ENCODE measurements at regions not wholly inside any gene's neighbourhood (a gene's known extent, or its start where the extent isn't known, plus 50 kb on each side); places are given as distances from the start of the nearest gene placed in this dataset.

GRCh38 chr10:9733766-9734165 is 1283.9 kb upstream of the CELF2 start:
- DNase-seq (ENCODE audit: low read depth, low spot score): no peak
- no peaks in the 10 kb centered on the region for H3K27me3 ChIP-seq (ENCODE audit: control insufficient read depth in 2 of 2, insufficient read depth in 2 of 2, low read length in 2 of 2)
- H3K9me1 ChIP-seq (replicated peaks; ENCODE audit: control insufficient read depth, extremely low read depth, insufficient read depth, low read length): no peaks in the 10 kb centered on the region
- ChIA-PET CTCF (no interaction called here), POLR2A (no interaction called here)
- no peak for TF ChIP-seq CTCF (IDR thresholded peaks at IDR 0.05; ENCODE audit: extremely low read depth in 1 of 2, insufficient read depth in 1 of 2, low read depth in 1 of 2, low read length in 2 of 2)
- TF ChIP-seq GATA2 (IDR thresholded peaks at IDR 0.05; ENCODE audit: insufficient read depth, insufficient read length, low read depth, low read length): no peak
- no peak for TF ChIP-seq MYC (IDR thresholded peaks at IDR 0.05; ENCODE audit: low read depth, low read length)
- no peak for TF ChIP-seq EZH2 (IDR thresholded peaks at IDR 0.05; ENCODE audit: borderline replicate concordance, low read depth, low read length, severe bottlenecking)
- TF ChIP-seq MAX (IDR thresholded peaks at IDR 0.05; ENCODE audit: insufficient read depth, insufficient read length): no peak
- no peak for TF ChIP-seq POLR2AphosphoS5 (IDR thresholded peaks at IDR 0.05; ENCODE audit: insufficient read depth, low read depth, low read length)
- TF ChIP-seq FOS (IDR thresholded peaks at IDR 0.05; ENCODE audit: borderline replicate concordance, insufficient read depth, low read length): no peak
- no peak for TF ChIP-seq POLR2A (IDR thresholded peaks at IDR 0.05; ENCODE audit: low read depth, low read length)
- no peak for TF ChIP-seq JUN (IDR thresholded peaks at IDR 0.05; ENCODE audit: borderline replicate concordance, insufficient read depth, insufficient read length, low read depth)
- no peaks in the 10 kb centered on the region for H3K9me3 ChIP-seq (replicated peaks; ENCODE audit: control insufficient read depth, insufficient read depth, low read length)
- no peak overlapping the region for H2AFZ ChIP-seq (ENCODE audit: low read depth, low read length)
- no TSS peak for BruUV-seq (replicated peaks)
- dilution Hi-C loops (cut with MboI; ENCODE audit: extremely low pct_ligation_motif_present, low sequenced_read_pairs) (no loop called here), intact Hi-C loops (cut with micrococcal nuclease) (no loop called here)
- no peaks in the 10 kb centered on the region for H3K4me1 ChIP-seq (ENCODE audit: control insufficient read depth, extremely low read depth, insufficient read depth, low read length)
- H3K27ac ChIP-seq (ENCODE audit: insufficient read depth, low read depth, low read length): no peak overlapping the region
- no peaks in the 10 kb centered on the region for H3K79me2 ChIP-seq (ENCODE audit: control insufficient read depth, insufficient read depth, low read length)
- no peak overlapping the region for H3K4me2 ChIP-seq (ENCODE audit: insufficient read depth, low read length)
- no peaks in the 10 kb centered on the region for H4K20me1 ChIP-seq (replicated peaks; ENCODE audit: control insufficient read depth, extremely low read depth, insufficient read depth, low read length)
- FAIRE-seq: no peak
- H3K4me3 ChIP-seq (replicated peaks in 1 of 3; ENCODE audit: insufficient read depth in 1 of 3, low read depth in 1 of 3, low read length in 3 of 3): no peak overlapping the region
- H3K9ac ChIP-seq (replicated peaks; ENCODE audit: extremely low read depth, insufficient read depth, low read length): no peak overlapping the region
- no peaks in the 10 kb centered on the region for H3K36me3 ChIP-seq (ENCODE audit: control insufficient read depth in 2 of 2, extremely low read depth in 1 of 2, insufficient read depth in 2 of 2, low read length in 2 of 2)

All from endothelial cell of umbilical vein (primary cell).